T-helper 1 cell (primary cell): ENCODE measurements at regions not wholly inside any gene's neighbourhood (a gene's known extent, or its start where the extent isn't known, plus 50 kb on each side); places are given as distances from the start of the nearest gene placed in this dataset.

Experiments used
- DNase-seq, 5 donors: peaks; one replicate each; pipeline ENCODE4 v3.0.0-alpha.2; 2012 to 2020

- no peak for DNase-seq
These were observed 119.3 kb upstream of the BACE2 start for GRCh38 chr21:41048623-41049022.

- DNase-seq = no peak
These were observed 115.0 kb upstream of the BACE2 start for GRCh38 chr21:41052820-41053555.

- no peak for DNase-seq
These were observed 113.9 kb upstream of the BACE2 start for GRCh38 chr21:41054018-41054578.

- DNase-seq = no peak
These were observed 112.7 kb upstream of the BACE2 start for GRCh38 chr21:41055266-41055665.

- DNase-seq = no peak
These were observed 108.1 kb upstream of the BACE2 start for GRCh38 chr21:41059871-41060270.

GRCh38 chr21:41061701-41062100 is 106.3 kb upstream of the BACE2 start:
- DNase-seq = no peak

GRCh38 chr21:41064334-41064791 is 103.6 kb upstream of the BACE2 start:
- no peak for DNase-seq

GRCh38 chr21:41064951-41065350 is 103.0 kb upstream of the BACE2 start:
- DNase-seq = no peak

- no peak for DNase-seq
These were observed 102.4 kb upstream of the BACE2 start for GRCh38 chr21:41065539-41065938.

- DNase-seq = no peak
These were observed 101.6 kb upstream of the BACE2 start for GRCh38 chr21:41066086-41066938.

- DNase-seq = no peak
These were observed 100.3 kb upstream of the BACE2 start for GRCh38 chr21:41067709-41068108.

GRCh38 chr21:41068496-41068895 is 99.5 kb upstream of the BACE2 start:
- DNase-seq = no peak

GRCh38 chr21:41068967-41069642 is 98.9 kb upstream of the BACE2 start:
- peak; percentile 13 to 52 (median 25) for DNase-seq

- no peak for DNase-seq
These were observed 97.7 kb upstream of the BACE2 start for GRCh38 chr21:41070284-41070683.

GRCh38 chr21:41071258-41072171 is 96.4 kb upstream of the BACE2 start:
- DNase-seq = no peak

GRCh38 chr21:41073558-41073957 is 94.4 kb upstream of the BACE2 start:
- no peak for DNase-seq

GRCh38 chr21:41074396-41075184 is 93.4 kb upstream of the BACE2 start:
- no peak for DNase-seq

GRCh38 chr21:41075656-41076055 is 92.3 kb upstream of the BACE2 start:
- no peak for DNase-seq

GRCh38 chr21:41076064-41076463 is 91.9 kb upstream of the BACE2 start:
- no peak for DNase-seq

GRCh38 chr21:41079159-41079558 is 88.8 kb upstream of the BACE2 start:
- no peak for DNase-seq

- DNase-seq = no peak
These were observed 87.4 kb upstream of the BACE2 start for GRCh38 chr21:41080485-41081121.
